ENCODE measurements at regions not wholly inside any gene's neighbourhood (a gene's known extent, or its start where the extent isn't known, plus 50 kb on each side); places are given as distances from the start of the nearest gene placed in this dataset.

GRCh38 chr9:25254051-25254450 lies 424.2 kb downstream of the TUSC1 start:
- DNase-seq (ENCODE audit: low spot score): no peak
- H3K4me3 Mint-ChIP-seq (ENCODE audit: unreplicated experiment): no peak overlapping the region
- peaks cover 5% of the 10 kb centered on the region for H3K9me3 Mint-ChIP-seq (ENCODE audit: low read depth)
- H3K27ac Mint-ChIP-seq (ENCODE audit: unreplicated experiment): no peak overlapping the region
- no peaks in the 10 kb centered on the region for H3K4me1 Mint-ChIP-seq (ENCODE audit: low read depth)
- H3K36me3 Mint-ChIP-seq (ENCODE audit: low read depth): no peaks in the 10 kb centered on the region
- H3K27me3 Mint-ChIP-seq (ENCODE audit: low read depth): no peaks in the 10 kb centered on the region
- no peak for TF ChIP-seq CTCF (IDR thresholded peaks at IDR 0.05)

- no peak for DNase-seq (ENCODE audit: low spot score)
- Mint-ChIP-seq H3K27ac (ENCODE audit: unreplicated experiment) (no peak overlapping the region), H3K27me3 (ENCODE audit: low read depth) (no peaks in the 10 kb centered on the region), H3K4me1 (ENCODE audit: low read depth) (no peaks in the 10 kb centered on the region), H3K9me3 (ENCODE audit: low read depth) (peaks cover 2% of the 10 kb centered on the region), H3K36me3 (ENCODE audit: low read depth) (no peaks in the 10 kb centered on the region), H3K4me3 (ENCODE audit: unreplicated experiment) (no peak overlapping the region)
- no peak for TF ChIP-seq CTCF (IDR thresholded peaks at IDR 0.05)
These were observed 436.8 kb downstream of the TUSC1 start for GRCh38 chr9:25241421-25241820.

GRCh38 chr9:25226901-25227686 lies 451.1 kb downstream of the TUSC1 start:
- H3K27me3 Mint-ChIP-seq (ENCODE audit: low read depth): no peaks in the 10 kb centered on the region
- peaks cover 18% of the 10 kb centered on the region for H3K9me3 Mint-ChIP-seq (ENCODE audit: low read depth)
- H3K4me1 Mint-ChIP-seq (ENCODE audit: low read depth): no peaks in the 10 kb centered on the region
- no peak overlapping the region for H3K27ac Mint-ChIP-seq (ENCODE audit: unreplicated experiment)
- no peaks in the 10 kb centered on the region for H3K36me3 Mint-ChIP-seq (ENCODE audit: low read depth)
- DNase-seq (ENCODE audit: low spot score): no peak
- H3K4me3 Mint-ChIP-seq (ENCODE audit: unreplicated experiment): no peak overlapping the region
- TF ChIP-seq CTCF (IDR thresholded peaks at IDR 0.05): no peak

GRCh38 chr9:25225938-25226760 lies 452.1 kb downstream of the TUSC1 start:
- H3K9me3 Mint-ChIP-seq (ENCODE audit: low read depth): peaks cover 14% of the 10 kb centered on the region
- no peak for DNase-seq (ENCODE audit: low spot score)
- no peaks in the 10 kb centered on the region for H3K27me3 Mint-ChIP-seq (ENCODE audit: low read depth)
- no peak overlapping the region for H3K4me3 Mint-ChIP-seq (ENCODE audit: unreplicated experiment)
- no peak overlapping the region for H3K27ac Mint-ChIP-seq (ENCODE audit: unreplicated experiment)
- no peaks in the 10 kb centered on the region for H3K4me1 Mint-ChIP-seq (ENCODE audit: low read depth)
- no peaks in the 10 kb centered on the region for H3K36me3 Mint-ChIP-seq (ENCODE audit: low read depth)
- no peak for TF ChIP-seq CTCF (IDR thresholded peaks at IDR 0.05)

- DNase-seq (ENCODE audit: low spot score): no peak
- Mint-ChIP-seq H3K36me3 (ENCODE audit: low read depth) (no peaks in the 10 kb centered on the region), H3K4me3 (ENCODE audit: unreplicated experiment) (no peak overlapping the region), H3K27ac (ENCODE audit: unreplicated experiment) (no peak overlapping the region), H3K4me1 (ENCODE audit: low read depth) (no peaks in the 10 kb centered on the region), H3K9me3 (ENCODE audit: low read depth) (peaks cover 4% of the 10 kb centered on the region), H3K27me3 (ENCODE audit: low read depth) (no peaks in the 10 kb centered on the region)
- no peak for TF ChIP-seq CTCF (IDR thresholded peaks at IDR 0.05)
These were observed 453.2 kb downstream of the TUSC1 start for GRCh38 chr9:25224996-25225395.
